Skeletal muscle satellite cell (primary cell): ENCODE measurements at regions not wholly inside any gene's neighbourhood (a gene's known extent, or its start where the extent isn't known, plus 50 kb on each side); places are given as distances from the start of the nearest gene placed in this dataset.

Experiments
- H3K27me3 ChIP-seq: 2 replicates; pipeline ENCODE4 v1.7.0; 2013; ENCODE audit warnings: low read length; ENCODE audit not compliant: control insufficient read depth, insufficient read depth
- H3K36me3 ChIP-seq: 2 replicates; pipeline ENCODE4 v1.7.0; 2013; ENCODE audit warnings: mild to moderate bottlenecking, control low read depth, low read length; ENCODE audit not compliant: insufficient read depth
- H3K4me1 ChIP-seq: 2 replicates; pipeline ENCODE4 v1.7.0; 2013; ENCODE audit warnings: low read length; ENCODE audit not compliant: control insufficient read depth, insufficient read depth
- H3K4me2 ChIP-seq: 2 replicates; pipeline ENCODE4 v1.7.0; 2013; ENCODE audit warnings: mild to moderate bottlenecking, low read length
- H3K4me3 ChIP-seq: 2 replicates; pipeline ENCODE4 v1.7.0; 2013; ENCODE audit warnings: low read length
- H3K9ac ChIP-seq: 2 replicates; pipeline ENCODE4 v1.7.0; 2013; ENCODE audit warnings: mild to moderate bottlenecking, low read depth, low read length, moderate library complexity
- H3K9me3 ChIP-seq: replicated peaks from 2 replicates; pipeline ENCODE4 v1.7.0; 2013; ENCODE audit warnings: mild to moderate bottlenecking, control low read depth, low read length

DNA sequence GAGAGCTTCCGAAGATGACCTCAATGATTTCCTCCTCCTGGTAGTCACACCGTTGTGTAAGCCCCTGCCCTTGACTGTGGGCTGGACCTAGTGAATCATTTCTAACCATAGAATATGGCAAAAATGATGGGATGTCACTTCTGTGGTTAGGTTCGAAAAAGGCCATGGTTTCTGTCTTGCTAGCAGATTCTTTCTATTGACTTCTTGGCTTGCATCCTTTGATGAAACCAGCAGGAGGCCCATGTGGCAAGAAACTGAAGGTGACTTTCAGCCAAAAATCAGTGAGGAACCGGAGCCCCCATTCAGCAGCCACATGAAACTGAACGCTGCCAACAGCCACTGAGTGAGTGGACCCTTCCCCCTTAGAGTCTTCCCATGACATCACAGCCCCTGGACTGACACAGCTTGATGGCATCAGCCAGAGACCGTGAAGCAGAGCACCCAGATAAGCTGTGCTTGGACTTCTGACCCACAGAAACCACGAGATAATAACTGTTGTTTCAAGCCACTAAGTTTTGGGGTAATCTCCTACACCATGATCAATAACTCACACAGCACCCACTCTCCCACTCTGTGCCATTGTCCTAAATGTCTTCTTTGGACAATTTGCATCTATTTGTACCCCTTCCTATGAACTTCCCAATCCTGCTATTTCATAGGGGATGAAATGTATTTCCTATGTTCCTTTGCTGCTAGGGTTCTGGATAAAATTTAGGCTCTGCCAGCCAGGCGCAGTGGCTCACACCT is 148.0 kb upstream of the STX18 start:
- no peaks in the 10 kb centered on the region for H3K9me3 ChIP-seq
- no peak overlapping the region for H3K9ac ChIP-seq

DNA sequence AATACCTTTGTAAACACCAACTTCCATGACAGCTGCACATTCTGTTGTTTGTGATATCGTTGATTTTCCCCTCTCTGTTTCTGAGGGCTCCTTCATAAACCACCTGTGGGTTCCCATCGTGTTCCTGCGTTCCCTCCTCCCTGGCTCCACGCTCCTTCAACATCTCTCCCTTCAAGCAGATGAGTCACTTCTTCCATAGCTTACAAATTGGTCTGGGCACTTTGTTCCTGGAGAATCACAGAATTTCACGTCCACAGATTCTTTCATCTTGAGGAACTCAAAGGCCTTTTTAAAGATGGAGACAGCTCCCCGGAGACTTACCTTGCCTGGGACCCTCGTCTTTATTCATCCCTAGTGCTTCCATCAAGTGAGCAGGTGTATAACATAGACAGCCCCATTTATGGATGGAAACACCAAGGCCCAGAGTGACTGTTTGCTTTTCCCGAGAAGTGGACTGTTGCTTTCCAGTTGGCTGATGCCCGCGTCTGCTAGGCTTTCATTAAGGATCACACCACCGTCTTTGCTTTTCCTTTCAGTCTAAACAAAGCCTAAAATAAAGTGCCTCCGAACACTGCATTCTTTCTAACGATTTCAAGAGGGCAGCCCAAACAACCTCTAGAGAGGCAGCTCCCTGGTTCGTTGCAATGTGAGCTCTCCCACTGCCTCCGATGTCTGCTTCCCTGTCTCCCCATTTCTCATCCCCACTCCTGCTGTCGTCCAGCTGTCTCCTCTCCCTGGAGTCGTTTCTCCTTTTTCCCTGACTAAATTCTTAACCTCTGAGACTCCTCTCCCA is 146.3 kb upstream of the STX18 start:
- Histone ChIP-seq H3K9ac (no peak overlapping the region), H3K27me3 (no peaks in the 10 kb centered on the region), H3K36me3 (no peaks in the 10 kb centered on the region), H3K9me3 (no peaks in the 10 kb centered on the region), H3K4me2 (no peak overlapping the region), H3K4me1 (no peaks in the 10 kb centered on the region), H3K4me3 (no peak overlapping the region)

More for the DNA sequence above, 148.0 kb upstream of the STX18 start:
- Histone ChIP-seq H3K4me3 (no peak overlapping the region), H3K4me1 (no peaks in the 10 kb centered on the region), H3K36me3 (no peaks in the 10 kb centered on the region), H3K27me3 (no peaks in the 10 kb centered on the region), H3K4me2 (no peak overlapping the region)

DNA sequence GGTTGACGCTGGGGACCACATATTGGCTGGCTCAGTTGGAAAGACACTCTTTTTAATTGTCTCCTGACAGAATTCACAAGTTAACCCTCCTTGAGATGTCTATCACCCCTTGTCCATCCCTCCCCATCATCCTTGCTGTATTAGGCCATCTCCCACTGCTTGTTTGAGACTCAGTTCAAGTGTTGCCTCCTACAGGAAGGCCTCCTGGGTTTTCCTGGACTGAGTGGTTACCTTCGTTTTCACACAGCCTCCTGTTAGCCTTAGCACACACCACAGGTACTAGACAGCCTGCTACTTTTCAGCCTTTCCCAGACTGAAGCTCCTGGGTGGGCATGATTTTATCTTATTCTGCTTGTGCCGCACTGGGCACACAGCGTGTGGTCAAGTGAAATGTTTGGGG is 145.3 kb upstream of the STX18 start:
- Histone ChIP-seq H3K4me2 (no peak overlapping the region), H3K27me3 (no peaks in the 10 kb centered on the region), H3K9ac (no peak overlapping the region), H3K36me3 (no peaks in the 10 kb centered on the region), H3K9me3 (no peaks in the 10 kb centered on the region), H3K4me3 (no peak overlapping the region), H3K4me1 (no peaks in the 10 kb centered on the region)

DNA sequence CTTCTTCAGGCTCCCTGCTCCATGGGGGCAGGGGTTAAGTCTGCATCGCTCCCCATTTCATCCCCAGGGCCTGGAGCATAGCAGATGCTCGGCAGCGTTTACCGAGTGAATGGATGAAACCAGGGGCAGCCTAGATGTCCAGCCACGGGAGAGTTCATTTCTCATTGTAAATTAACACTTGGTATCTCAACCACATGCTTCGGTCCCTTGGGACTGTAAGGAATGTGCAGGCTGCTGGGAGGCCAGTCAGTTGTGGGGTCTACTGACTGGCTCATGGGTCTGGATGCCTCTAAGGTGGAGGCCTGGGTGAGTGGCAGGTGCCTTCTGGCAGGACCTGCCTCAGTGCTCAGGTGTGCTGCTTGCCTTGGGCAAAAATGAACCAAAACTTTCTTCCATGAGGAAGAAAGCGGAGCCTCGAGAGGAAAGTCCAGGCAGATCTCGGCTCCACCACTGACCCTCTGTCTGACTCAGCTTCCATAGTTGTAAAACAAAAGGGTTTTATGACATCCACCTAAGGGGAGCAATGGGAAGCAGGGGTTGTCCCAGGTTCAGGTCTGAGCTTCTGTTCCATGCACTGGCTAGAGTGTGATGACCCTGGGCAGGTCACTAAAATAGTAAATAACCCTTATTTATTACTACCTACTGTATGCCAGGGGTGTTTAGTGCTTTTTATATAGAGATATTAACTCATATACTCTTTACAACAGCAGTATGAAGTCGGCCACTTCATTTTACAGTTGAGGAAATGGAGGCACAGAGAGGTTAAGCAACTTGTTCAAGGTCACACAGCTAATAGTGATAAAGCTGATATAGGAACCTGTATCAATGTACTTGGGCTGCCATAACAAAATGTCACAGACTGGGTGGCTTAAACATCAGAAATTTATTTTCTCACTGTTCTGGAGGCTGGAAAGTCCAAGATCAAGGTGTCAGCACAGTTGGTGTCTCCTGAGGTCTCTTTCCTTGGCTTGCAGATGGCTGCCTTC is 144.3 kb upstream of the STX18 start:
- Histone ChIP-seq H3K4me2 (peak overlapping the region; percentile 43), H3K36me3 (no peaks in the 10 kb centered on the region), H3K4me1 (no peaks in the 10 kb centered on the region), H3K4me3 (no peak overlapping the region), H3K9ac (no peak overlapping the region), H3K27me3 (no peaks in the 10 kb centered on the region), H3K9me3 (no peaks in the 10 kb centered on the region)

DNA sequence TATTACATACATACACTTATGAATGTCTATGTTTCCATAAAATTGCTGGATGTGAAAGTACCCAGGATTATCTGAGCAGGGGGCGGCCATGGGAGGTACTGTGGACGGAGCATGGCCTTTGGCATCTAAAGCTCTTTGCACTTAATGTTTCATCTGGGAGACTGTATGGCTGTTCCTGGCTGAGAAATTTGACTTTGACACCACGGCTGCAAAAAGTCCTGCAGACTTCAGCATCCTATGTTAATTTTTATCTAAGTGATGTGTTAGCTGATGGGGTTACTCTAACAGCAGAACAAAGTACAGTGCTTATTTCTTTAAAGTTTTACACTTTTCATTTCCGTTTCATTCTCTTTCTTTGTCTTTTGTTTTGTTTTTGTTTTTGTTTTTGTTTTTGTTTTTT is 139.8 kb upstream of the STX18 start:
- H3K4me1 ChIP-seq = no peaks in the 10 kb centered on the region
- H3K4me2 ChIP-seq = no peak overlapping the region
- no peak overlapping the region for H3K9ac ChIP-seq
- no peaks in the 10 kb centered on the region for H3K9me3 ChIP-seq
- H3K4me3 ChIP-seq = no peak overlapping the region
- no peaks in the 10 kb centered on the region for H3K36me3 ChIP-seq
- H3K27me3 ChIP-seq = no peaks in the 10 kb centered on the region

DNA sequence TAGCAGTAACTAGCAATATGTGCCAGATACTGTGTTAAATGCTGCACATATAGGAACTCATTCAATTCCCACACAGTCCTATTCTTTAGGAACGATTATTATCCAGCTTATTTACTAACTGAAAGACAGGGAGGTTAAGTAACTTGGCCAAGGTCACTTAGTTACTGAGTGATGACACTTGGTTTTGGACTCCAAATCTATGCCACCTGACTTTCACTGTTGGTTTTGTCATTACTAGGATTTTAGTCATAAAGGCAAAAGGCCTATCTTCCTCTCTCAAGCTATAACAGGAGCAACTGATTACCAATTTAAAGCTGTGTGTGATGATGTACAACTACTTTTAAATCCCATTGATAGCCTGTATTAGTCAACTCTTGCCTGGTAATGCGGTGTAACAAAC is 138.9 kb upstream of the STX18 start:
- H3K36me3 ChIP-seq = no peaks in the 10 kb centered on the region
- H3K9ac ChIP-seq = no peak overlapping the region
- no peaks in the 10 kb centered on the region for H3K9me3 ChIP-seq
- H3K27me3 ChIP-seq = peaks cover 1% of the 10 kb centered on the region
- H3K4me2 ChIP-seq = no peak overlapping the region
- no peaks in the 10 kb centered on the region for H3K4me1 ChIP-seq
- no peak overlapping the region for H3K4me3 ChIP-seq

DNA sequence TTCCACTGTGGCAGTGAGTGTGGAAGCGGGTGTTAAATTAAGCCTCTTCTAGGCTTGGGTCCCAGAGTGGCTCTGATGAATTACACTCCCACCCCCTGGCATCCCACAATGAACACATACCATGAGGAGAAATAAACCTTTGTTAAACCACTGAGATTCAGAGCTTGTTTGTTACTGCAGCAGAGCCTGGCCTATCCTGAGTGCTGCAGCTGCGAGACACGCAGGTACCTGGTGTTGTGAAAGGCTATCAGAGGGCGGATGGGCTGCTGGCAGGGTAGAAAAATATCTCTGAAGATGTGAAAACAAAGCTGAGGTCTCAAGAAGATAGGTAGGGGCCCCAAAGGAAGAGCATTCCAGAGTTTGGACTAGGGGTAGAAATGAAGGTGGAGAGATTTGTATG is 138.4 kb upstream of the STX18 start:
- no peak overlapping the region for H3K4me2 ChIP-seq
- no peak overlapping the region for H3K4me3 ChIP-seq
- H3K4me1 ChIP-seq = no peaks in the 10 kb centered on the region
- no peaks in the 10 kb centered on the region for H3K9me3 ChIP-seq
- no peak overlapping the region for H3K9ac ChIP-seq
- H3K27me3 ChIP-seq = peaks cover 6% of the 10 kb centered on the region
- no peaks in the 10 kb centered on the region for H3K36me3 ChIP-seq

DNA sequence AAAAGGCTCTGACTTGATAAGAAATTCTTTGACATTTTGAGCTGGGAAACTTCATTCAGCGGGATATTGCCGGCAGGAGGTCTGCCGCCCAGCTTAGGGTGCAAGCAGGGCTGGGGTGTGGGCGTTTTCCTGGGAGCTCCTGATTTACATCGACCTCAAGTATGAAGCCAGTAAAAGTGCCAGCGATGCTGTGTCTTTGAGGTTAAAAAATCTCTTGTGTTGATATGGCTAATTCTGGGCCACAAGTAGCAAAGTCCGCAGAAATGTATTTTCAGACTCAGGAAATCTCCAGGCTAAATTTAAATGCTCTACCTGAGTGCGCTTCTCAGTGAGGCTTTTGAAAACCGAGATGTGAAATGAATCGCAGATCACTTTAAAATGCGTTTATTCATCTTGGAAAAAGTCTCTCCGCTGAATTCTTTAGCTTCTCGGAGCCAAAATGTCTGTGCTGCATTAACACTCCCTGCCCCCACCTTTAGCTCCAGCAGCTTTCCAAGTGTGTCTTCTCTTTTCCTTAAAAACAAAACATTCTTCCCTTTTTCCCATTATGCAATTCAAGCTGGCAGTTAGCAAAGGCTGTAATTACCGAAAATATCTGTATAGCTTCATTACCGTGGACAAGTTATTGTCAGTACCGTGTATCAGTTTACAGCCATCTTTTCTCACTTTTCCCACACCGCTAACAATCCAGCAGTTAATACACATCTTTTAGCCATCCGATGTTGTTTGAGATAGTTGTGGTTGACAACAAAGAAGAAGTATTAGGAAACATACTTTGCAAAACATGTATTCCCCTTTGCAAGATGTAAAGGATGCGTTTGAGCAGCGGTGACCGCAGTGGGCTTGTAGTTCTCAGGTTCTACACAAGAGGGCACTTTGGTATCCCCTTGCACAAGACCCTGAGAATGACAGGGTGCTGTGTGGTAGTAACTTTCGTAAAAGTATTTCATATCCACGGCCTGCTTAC is 136.0 kb upstream of the STX18 start:
- Histone ChIP-seq H3K9ac (no peak overlapping the region), H3K9me3 (no peaks in the 10 kb centered on the region), H3K4me3 (no peak overlapping the region), H3K27me3 (peaks cover 8% of the 10 kb centered on the region), H3K4me2 (peak overlapping the region; percentile 38), H3K4me1 (no peaks in the 10 kb centered on the region), H3K36me3 (no peaks in the 10 kb centered on the region)

DNA sequence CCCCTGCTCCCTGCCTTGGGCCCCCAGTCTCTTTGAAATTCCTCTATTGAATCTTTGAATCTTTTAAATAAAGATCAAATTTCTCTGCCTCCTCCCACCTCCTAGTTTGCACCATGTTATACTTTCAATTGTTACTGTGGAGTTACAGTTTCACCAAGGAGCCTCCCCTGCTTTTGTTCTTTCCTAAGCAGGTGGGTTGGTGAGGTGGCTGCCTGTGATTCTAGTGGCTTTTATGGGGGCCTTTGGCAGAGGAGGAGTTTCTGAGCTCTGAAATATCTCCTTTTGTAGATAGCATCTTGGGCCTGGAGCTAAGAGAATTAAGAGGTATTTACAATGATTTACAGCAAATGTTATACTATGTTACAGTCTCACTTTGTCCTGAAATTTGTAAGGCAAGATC is 133.8 kb upstream of the STX18 start:
- H3K9ac ChIP-seq = no peak overlapping the region
- H3K27me3 ChIP-seq = peaks cover 8% of the 10 kb centered on the region
- no peaks in the 10 kb centered on the region for H3K9me3 ChIP-seq
- no peaks in the 10 kb centered on the region for H3K4me1 ChIP-seq
- no peak overlapping the region for H3K4me2 ChIP-seq
- H3K36me3 ChIP-seq = no peaks in the 10 kb centered on the region
- H3K4me3 ChIP-seq = no peak overlapping the region

DNA sequence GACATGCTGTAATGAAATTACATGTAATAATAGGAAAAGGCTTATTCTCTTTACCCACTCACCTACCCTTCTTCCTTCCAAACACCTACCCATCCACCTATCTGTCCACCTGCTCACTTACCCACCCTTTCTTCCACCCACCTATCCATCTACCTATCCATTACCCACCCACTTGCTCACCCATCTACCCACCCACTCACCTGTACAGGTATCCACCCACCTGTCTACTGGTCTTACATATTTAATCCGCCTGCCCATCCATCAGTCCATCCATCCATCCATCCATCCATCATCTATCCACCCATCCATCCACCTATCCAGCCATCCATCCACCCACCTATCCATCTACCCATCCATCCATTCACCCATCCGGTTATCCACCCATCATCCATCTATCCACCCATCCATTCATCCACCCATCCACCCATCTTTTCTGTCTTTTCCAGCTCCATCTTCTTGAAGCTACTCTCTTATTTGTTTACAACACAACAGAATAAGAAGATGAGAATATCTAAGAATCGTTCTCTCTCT is 133.3 kb upstream of the STX18 start:
- no peak overlapping the region for H3K4me2 ChIP-seq
- H3K9me3 ChIP-seq = no peaks in the 10 kb centered on the region
- H3K4me3 ChIP-seq = no peak overlapping the region
- no peaks in the 10 kb centered on the region for H3K36me3 ChIP-seq
- peaks cover 8% of the 10 kb centered on the region for H3K27me3 ChIP-seq
- H3K9ac ChIP-seq = no peak overlapping the region
- no peaks in the 10 kb centered on the region for H3K4me1 ChIP-seq
